K562 (cell line): ENCODE measurements at regions not wholly inside any gene's neighbourhood (a gene's known extent, or its start where the extent isn't known, plus 50 kb on each side); places are given as distances from the start of the nearest gene placed in this dataset.

Experiments used
- ATAC-seq: fragments of 200-7000 bp; cut with Tn5 transposase; 3 replicates; pipeline ENCODE4 v1.9.1; 2020; ENCODE audit warnings: moderate library complexity
- BruUV-seq: library from RNA; stranded (reverse); fragments of 400-500 nt; replicated peaks from 2 replicates; lab custom pipeline; 2021; lab: Mats Ljungman, UMichigan
- CTCF ChIA-PET: fragments of 300-600 bp; formaldehyde crosslinking; extraction: SDS; loops from one replicate; lab custom pipeline; 2021; ENCODE audit warnings: low intra/inter-chr PET ratio; lab: Yijun Ruan, JAX
- POLR2A ChIA-PET: fragments of 300-600, 350-650 bp; sonication (Branson Sonifier 250); formaldehyde crosslinking; extraction: SDS; loops from one replicate; lab custom pipeline; 2021; ENCODE audit warnings: antibody characterized with exemption, inconsistent platforms; lab: Yijun Ruan, JAX
- DNase-seq, 4 experiments: peaks; one replicate each; pipeline versions ENCODE4 v3.0.0 to v3.0.0-alpha.2; 2011 to 2018; ENCODE audit warnings: low spot score in 3 of 4, mixed read lengths in 3 of 4; ENCODE audit errors: extremely low read depth in 1 of 4
- FAIRE-seq: peaks from 2 replicates; lab custom pipeline; 2011; peaks lifted over from hg19 to GRCh38; lab: Jason Lieb, UNC
- H2AFZ ChIP-seq: 2 replicates; pipeline ENCODE4 v1.6.0; 2011; ENCODE audit warnings: low read depth, low read length, control low read depth, inconsistent platforms
- H3K27ac ChIP-seq: fragments of 200-600 bp; 3 replicates; pipeline ENCODE4 v1.8.0; 2011; ENCODE audit warnings: low read depth, mild to moderate bottlenecking, control low read depth, inconsistent platforms, low read length, moderate library complexity, mixed read lengths; ENCODE audit errors: extremely low read depth
- H3K27me3 ChIP-seq, 2 experiments: fragments of 300-600 bp in 1 of 2; 2 replicates in 1 of 2; 3 replicates in 1 of 2; pipeline versions ENCODE4 v1.6.0 to v1.8.0; 2011; ENCODE audit warnings: inconsistent platforms in 2 of 2, low read length in 2 of 2, mild to moderate bottlenecking in 1 of 2, mixed read lengths in 1 of 2, moderate library complexity in 1 of 2; ENCODE audit not compliant: control insufficient read depth in 2 of 2, insufficient read depth in 2 of 2
- H3K36me3 ChIP-seq: fragments of 300-600 bp; 3 replicates; pipeline ENCODE4 v1.8.0; 2011; ENCODE audit warnings: mild to moderate bottlenecking, low read length, inconsistent platforms; ENCODE audit not compliant: control insufficient read depth, insufficient read depth
- H3K4me1 ChIP-seq, 2 experiments: fragments of 200-600 bp in 1 of 2; replicated peaks in 1 of 2; 2 replicates in 1 of 2; 3 replicates in 1 of 2; pipeline versions ENCODE4 v1.5.1 to v1.8.0; 2011; ENCODE audit warnings: inconsistent platforms in 2 of 2, low read length in 2 of 2, mild to moderate bottlenecking in 1 of 2, mixed read lengths in 1 of 2, moderate library complexity in 1 of 2; ENCODE audit not compliant: control insufficient read depth in 2 of 2, insufficient read depth in 2 of 2
- H3K4me2 ChIP-seq: 2 replicates; pipeline ENCODE4 v1.6.1; 2011; ENCODE audit warnings: low read length, control low read depth, inconsistent platforms, mixed read lengths; ENCODE audit not compliant: insufficient read depth
- H3K4me3 ChIP-seq: fragments of 200-600 bp; sonication (generic), shearing (Covaris generic); 2 replicates; pipeline ENCODE4 v1.5.1; 2016; ENCODE audit warnings: control low read depth, inconsistent platforms
- H3K79me2 ChIP-seq: fragments of 200-600 bp; 3 replicates; pipeline ENCODE4 v1.8.0; 2011; ENCODE audit warnings: low read length, inconsistent platforms; ENCODE audit not compliant: control insufficient read depth, insufficient read depth
- H3K9ac ChIP-seq, 2 experiments: 2 replicates each; pipeline versions ENCODE4 v1.6.0 to v1.6.1; 2011; ENCODE audit warnings: low read depth in 2 of 2, low read length in 2 of 2, control low read depth in 1 of 2, inconsistent platforms in 1 of 2, mild to moderate bottlenecking in 1 of 2, mixed read lengths in 1 of 2; ENCODE audit not compliant: insufficient read depth in 1 of 2
- H3K9me1 ChIP-seq: one replicate; pipeline ENCODE4 v1.6.0; 2011; ENCODE audit warnings: inconsistent platforms, mild to moderate bottlenecking, low read length, moderate library complexity; ENCODE audit not compliant: control insufficient read depth, insufficient read depth
- H3K9me3 ChIP-seq: replicated peaks from 2 replicates; pipeline ENCODE4 v1.5.1; 2011; ENCODE audit warnings: low read depth, low read length, inconsistent platforms; ENCODE audit not compliant: control insufficient read depth, insufficient read depth
- H4K20me1 ChIP-seq: replicated peaks from 2 replicates; pipeline ENCODE4 v1.6.1; 2011; ENCODE audit warnings: low read length, inconsistent platforms, mixed read lengths; ENCODE audit not compliant: control insufficient read depth, insufficient read depth
- CC2D1A ChIP-seq: fragments of 450-650 bp; IDR thresholded peaks from 2 replicates; pipeline ENCODE4 v1.6.1; 2017; ENCODE audit warnings: mild to moderate bottlenecking
- E2F8 ChIP-seq: fragments of 450-650 bp; IDR thresholded peaks from 2 replicates; pipeline ENCODE4 v1.7.1; 2018; ENCODE audit warnings: mild to moderate bottlenecking, low read depth; ENCODE audit not compliant: partially characterized antibody
- ELK3 ChIP-seq: fragments of 450-650 bp; formaldehyde crosslinking; IDR thresholded peaks from 2 replicates; pipeline ENCODE4 v1.4.0; 2020; ENCODE audit warnings: mild to moderate bottlenecking
- RAD51 ChIP-seq: fragments of 450-650 bp; IDR thresholded peaks from 2 replicates; pipeline ENCODE4 v1.7.1; 2016; ENCODE audit warnings: low read depth, mild to moderate bottlenecking, borderline replicate concordance
- TARDBP ChIP-seq: fragments of 450-650 bp; IDR thresholded peaks from 2 replicates; pipeline ENCODE4 v1.6.1; 2016
- WGBS: fragments of 100-300 bp; shearing (Covaris generic); methylation state at CpG from one replicate; pipeline ENCODE4 v1.1.6; 2016; ENCODE audit warnings: low coverage, mixed read lengths; ENCODE audit not compliant: insufficient coverage; ENCODE audit errors: missing lambda C conversion rate; 5-methylcytosine and 5-hydroxymethylcytosine counted together
- in situ Hi-C: fragments of 300-500 bp; cut with MboI; formaldehyde crosslinking; loops from 4 replicates; pipeline ENCODE4 v1.15.0; 2018; ENCODE audit warnings: inconsistent platforms, mixed read lengths
- intact Hi-C: fragments of 100-400 bp; cut with micrococcal nuclease; formaldehyde crosslinking; loops from 2 replicates; pipeline ENCODE4 v1.14.2; 2022

GRCh38 chr18:41416044-41416443 is 539.0 kb upstream of the PIK3C3 start:
- H3K4me1 ChIP-seq, result no peaks in the 10 kb centered on the region
- no peaks in the 10 kb centered on the region for H3K27me3 ChIP-seq
- no peaks in the 10 kb centered on the region for H3K36me3 ChIP-seq
- 1% methylated on average over 4 of the region's 4 CpGs for WGBS
- H4K20me1 ChIP-seq, result no peaks in the 10 kb centered on the region
- ChIA-PET CTCF (no interaction called here), POLR2A (no interaction called here)
- no peak for TF ChIP-seq CC2D1A
- DNase-seq (no peak), FAIRE-seq (no peak), ATAC-seq (no peak)
- intact Hi-C loops, result no loop called here
- H3K9me1 ChIP-seq, result no peaks in the 10 kb centered on the region
- H3K27ac ChIP-seq, result no peak overlapping the region
- H3K79me2 ChIP-seq, result no peaks in the 10 kb centered on the region
- H3K9ac ChIP-seq, result no peak overlapping the region
- no peak overlapping the region for H2AFZ ChIP-seq
- no peak overlapping the region for H3K4me2 ChIP-seq
- H3K9me3 ChIP-seq, result no peaks in the 10 kb centered on the region
- BruUV-seq, result no TSS peak
- in situ Hi-C loops, result no loop called here
- H3K4me3 ChIP-seq, result no peak overlapping the region

GRCh38 chr18:41410006-41410405 is 545.0 kb upstream of the PIK3C3 start:
- no peak for ATAC-seq
- Histone ChIP-seq H3K9me3 (no peaks in the 10 kb centered on the region), H3K4me2 (no peak overlapping the region), H3K79me2 (no peaks in the 10 kb centered on the region), H3K4me3 (no peak overlapping the region), H2AFZ (no peak overlapping the region)
- BruUV-seq, result no TSS peak
- POLR2A ChIA-PET, result no interaction called here
- no peak for FAIRE-seq
- no peak for TF ChIP-seq RAD51
- no peak for TF ChIP-seq TARDBP
- TF ChIP-seq E2F8, result no peak
- no peak for TF ChIP-seq ELK3 (CRISPR knock-in tag)
- TF ChIP-seq, all 486 proteins: peak for 0
- intact Hi-C loops (no loop called here), in situ Hi-C loops (no loop called here)
- no peaks in the 10 kb centered on the region for H4K20me1 ChIP-seq
- no peaks in the 10 kb centered on the region for H3K27me3 ChIP-seq
- no peak for DNase-seq
- no peaks in the 10 kb centered on the region for H3K36me3 ChIP-seq
- H3K4me1 ChIP-seq, result no peaks in the 10 kb centered on the region
- no peak overlapping the region for H3K27ac ChIP-seq
- CTCF ChIA-PET, result no interaction called here
- H3K9me1 ChIP-seq, result no peaks in the 10 kb centered on the region
- no peak overlapping the region for H3K9ac ChIP-seq
